Endothelial cell of umbilical vein (primary cell): ENCODE measurements at regions not wholly inside any gene's neighbourhood (a gene's known extent, or its start where the extent isn't known, plus 50 kb on each side); places are given as distances from the start of the nearest gene placed in this dataset.

ENCODE experiments used
- BruUV-seq: library from RNA; stranded (reverse); fragments of 400-500 nt; replicated peaks from 2 replicates; lab custom pipeline; 2021; lab: Mats Ljungman, UMichigan
- CTCF ChIA-PET: fragments of 300-600, 350-600 bp; sonication (Branson Sonifier 250); formaldehyde crosslinking; loops from one replicate; lab custom pipeline; 2021; ENCODE audit warnings: antibody characterized with exemption, inconsistent platforms; lab: Charles Lee
- POLR2A ChIA-PET: fragments of 300-600, 350-600 bp; sonication (Branson Sonifier 250); formaldehyde crosslinking; loops from one replicate; lab custom pipeline; 2021; ENCODE audit warnings: antibody characterized with exemption, inconsistent platforms; lab: Charles Lee
- DNase-seq: peaks from one replicate; pipeline ENCODE4 v3.0.0-alpha.2; 2011; ENCODE audit warnings: low read depth, low spot score
- FAIRE-seq: peaks from 2 replicates; lab custom pipeline; 2011; peaks lifted over from hg19 to GRCh38; lab: Jason Lieb, UNC
- H2AFZ ChIP-seq: 2 replicates; pipeline ENCODE4 v1.6.0; 2012; ENCODE audit warnings: low read depth, low read length, control low read depth, inconsistent platforms
- H3K27ac ChIP-seq: 2 replicates; pipeline ENCODE4 v1.5.1; 2011; ENCODE audit warnings: low read depth, mild to moderate bottlenecking, control low read depth, low read length, moderate library complexity; ENCODE audit not compliant: insufficient read depth
- H3K27me3 ChIP-seq, 2 experiments: 2 replicates each; pipeline versions ENCODE4 v1.6.0 to v1.6.1; 2011; ENCODE audit warnings: low read length in 2 of 2, mixed read lengths in 1 of 2; ENCODE audit not compliant: control insufficient read depth in 2 of 2, insufficient read depth in 2 of 2
- H3K36me3 ChIP-seq, 2 experiments: 2 replicates in 1 of 2; 3 replicates in 1 of 2; pipeline ENCODE4 v1.5.1; 2011; ENCODE audit warnings: low read length in 2 of 2, mild to moderate bottlenecking in 1 of 2, moderate library complexity in 1 of 2; ENCODE audit not compliant: control insufficient read depth in 2 of 2, insufficient read depth in 2 of 2; ENCODE audit errors: extremely low read depth in 1 of 2
- H3K4me1 ChIP-seq: 3 replicates; pipeline ENCODE4 v1.5.1; 2011; ENCODE audit warnings: mild to moderate bottlenecking, low read length; ENCODE audit not compliant: control insufficient read depth, insufficient read depth; ENCODE audit errors: extremely low read depth
- H3K4me2 ChIP-seq: 2 replicates; pipeline ENCODE4 v1.6.1; 2011; ENCODE audit warnings: low read length, control low read depth, mixed read lengths; ENCODE audit not compliant: insufficient read depth
- H3K4me3 ChIP-seq, 3 experiments: fragments of 200-600 bp in 1 of 3; sonication (generic), shearing (Covaris generic) in 1 of 3; replicated peaks in 1 of 3; 2 replicates each; pipeline ENCODE4 v1.5.1; 2011 to 2016; ENCODE audit warnings: control low read depth in 3 of 3, low read length in 3 of 3, mild to moderate bottlenecking in 2 of 3, inconsistent platforms in 1 of 3, low read depth in 1 of 3, moderate library complexity in 1 of 3; ENCODE audit not compliant: insufficient read depth in 1 of 3
- H3K79me2 ChIP-seq: 2 replicates; pipeline ENCODE4 v1.6.0; 2012; ENCODE audit warnings: low read length, inconsistent platforms; ENCODE audit not compliant: control insufficient read depth, insufficient read depth
- H3K9ac ChIP-seq: replicated peaks from 2 replicates; pipeline ENCODE3; 2011; ENCODE audit warnings: low read length, control low read depth; ENCODE audit not compliant: insufficient read depth; ENCODE audit errors: extremely low read depth
- H3K9me1 ChIP-seq: replicated peaks from 3 replicates; pipeline ENCODE4 v1.6.0; 2011; ENCODE audit warnings: mild to moderate bottlenecking, low read length; ENCODE audit not compliant: control insufficient read depth, insufficient read depth; ENCODE audit errors: extremely low read depth
- H3K9me3 ChIP-seq: replicated peaks from 2 replicates; pipeline ENCODE4 v1.5.1; 2012; ENCODE audit warnings: low read length, inconsistent platforms; ENCODE audit not compliant: control insufficient read depth, insufficient read depth
- H4K20me1 ChIP-seq: replicated peaks from 2 replicates; pipeline ENCODE3; 2011; ENCODE audit warnings: mild to moderate bottlenecking, low read length; ENCODE audit not compliant: control insufficient read depth, insufficient read depth; ENCODE audit errors: extremely low read depth
- EZH2 ChIP-seq: IDR thresholded peaks from 2 replicates; pipeline ENCODE4 v1.6.1; 2012; ENCODE audit warnings: borderline replicate concordance, low read depth, mild to moderate bottlenecking, moderate library complexity, low read length, inconsistent platforms; ENCODE audit not compliant: severe bottlenecking
- FOS ChIP-seq: IDR thresholded peaks from 2 replicates; pipeline ENCODE4 v1.6.1; 2011; ENCODE audit warnings: mild to moderate bottlenecking, low read length, moderate library complexity, borderline replicate concordance; ENCODE audit not compliant: insufficient read depth
- GATA2 ChIP-seq: IDR thresholded peaks from 2 replicates; pipeline ENCODE4 v1.7.0; 2011; ENCODE audit warnings: low read depth, mild to moderate bottlenecking, moderate library complexity, mixed read lengths, low read length; ENCODE audit not compliant: insufficient read length, insufficient read depth
- JUN ChIP-seq: IDR thresholded peaks from 2 replicates; pipeline ENCODE4 v1.6.1; 2011; ENCODE audit warnings: borderline replicate concordance, low read depth; ENCODE audit not compliant: insufficient read length, insufficient read depth
- MYC ChIP-seq: IDR thresholded peaks from one replicate; pipeline ENCODE4 v1.6.1; 2011; ENCODE audit warnings: mild to moderate bottlenecking, low read depth, low read length
- POLR2A ChIP-seq: IDR thresholded peaks from 2 replicates; pipeline ENCODE4 v1.6.1; 2012; ENCODE audit warnings: low read depth, mild to moderate bottlenecking, control low read depth, low read length
- POLR2AphosphoS5 ChIP-seq: IDR thresholded peaks from 2 replicates; pipeline ENCODE4 v1.6.1; 2012; ENCODE audit warnings: low read depth, mild to moderate bottlenecking, control low read depth, low read length, moderate library complexity; ENCODE audit not compliant: insufficient read depth
- dilution Hi-C: fragments of 300-500 bp; cut with MboI; formaldehyde crosslinking; loops from one replicate; pipeline ENCODE4 v1.15.0; 2019; ENCODE audit warnings: low sequenced_read_pairs; ENCODE audit not compliant: extremely low pct_ligation_motif_present
- intact Hi-C: fragments of 100-400 bp; cut with micrococcal nuclease; formaldehyde crosslinking; loops from one replicate; pipeline ENCODE4 v1.10.0; 2022
- TF ChIP-seq, protein P1 (sequence below): IDR thresholded peaks from 2 replicates; pipeline ENCODE4 v1.6.1; 2011; ENCODE audit not compliant: insufficient read depth, insufficient read length

- dilution Hi-C loops, result no loop called here
- no TSS peak for BruUV-seq
These were observed 70.1 kb upstream of the VWC2 start for GRCh38 chr7:49703337-49703736.

GRCh38 chr7:49703881-49704280, 69.6 kb upstream of the VWC2 start:
- BruUV-seq, result no TSS peak
- ChIA-PET POLR2A (no interaction called here), CTCF (no interaction called here)
- dilution Hi-C loops, result no loop called here
- Histone ChIP-seq H3K27ac (no peak overlapping the region), H3K4me3 (no peak overlapping the region), H3K27me3 (no peaks in the 10 kb centered on the region), H3K79me2 (no peaks in the 10 kb centered on the region), H3K9ac (no peak overlapping the region), H3K9me3 (peaks cover 4% of the 10 kb centered on the region), H3K4me1 (no peaks in the 10 kb centered on the region), H2AFZ (no peak overlapping the region), H3K9me1 (no peaks in the 10 kb centered on the region), H4K20me1 (no peaks in the 10 kb centered on the region), H3K4me2 (no peak overlapping the region), H3K36me3 (no peaks in the 10 kb centered on the region)
- DNase-seq, result no peak
- TF ChIP-seq JUN (no peak), MYC (no peak), FOS (no peak), EZH2 (no peak), POLR2A (no peak)
- TF ChIP-seq, protein P1, sequence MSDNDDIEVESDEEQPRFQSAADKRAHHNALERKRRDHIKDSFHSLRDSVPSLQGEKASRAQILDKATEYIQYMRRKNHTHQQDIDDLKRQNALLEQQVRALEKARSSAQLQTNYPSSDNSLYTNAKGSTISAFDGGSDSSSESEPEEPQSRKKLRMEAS, result no peak
- FAIRE-seq, result no peak
- intact Hi-C loops, result no loop called here

More at GRCh38 chr7:49703337-49703736, 70.1 kb upstream of the VWC2 start:
- Histone ChIP-seq H2AFZ (no peak overlapping the region), H3K4me1 (no peaks in the 10 kb centered on the region), H3K9me3 (peaks cover 4% of the 10 kb centered on the region), H3K79me2 (no peaks in the 10 kb centered on the region), H3K4me3 (no peak overlapping the region), H3K36me3 (no peaks in the 10 kb centered on the region), H3K9ac (no peak overlapping the region), H3K27ac (no peak overlapping the region), H4K20me1 (no peaks in the 10 kb centered on the region), H3K9me1 (no peaks in the 10 kb centered on the region), H3K27me3 (no peaks in the 10 kb centered on the region), H3K4me2 (no peak overlapping the region)
- intact Hi-C loops, result no loop called here
- POLR2A ChIA-PET, result no interaction called here
- TF ChIP-seq, protein P1, result no peak
- TF ChIP-seq FOS (no peak), JUN (no peak), EZH2 (no peak), POLR2AphosphoS5 (no peak), GATA2 (no peak)
- CTCF ChIA-PET, result no interaction called here
- no peak for DNase-seq
- FAIRE-seq, result no peak
